Right lobe of liver (tissue), 6 donors: ENCODE measurements at regions not wholly inside any gene's neighbourhood (a gene's known extent, or its start where the extent isn't known, plus 50 kb on each side); places are given as distances from the start of the nearest gene placed in this dataset.

Source experiments
- ATAC-seq, 4 donors: fragments of 200-7000 bp; cut with Tn5 transposase; one replicate each; pipeline ENCODE4 v1.9.1; 2020; ENCODE audit warnings: mild to moderate bottlenecking in 4 of 4, moderate library complexity in 4 of 4
- DNase-seq, 3 donors: peaks; one replicate each; pipeline ENCODE4 v3.0.0-alpha.2; 2020
- H3K27ac ChIP-seq, 3 donors: fragments of 200-600 bp; one replicate each; pipeline ENCODE4 v1.8.0; 2022
- H3K27me3 ChIP-seq, 2 donors: fragments of 200-600 bp; one replicate each; pipeline ENCODE4 v1.8.0; 2022
- H3K36me3 ChIP-seq, 4 donors: fragments of 200-600 bp; sonication (generic) in 1 of 4; one replicate each; pipeline versions ENCODE4 v1.5.1 to v1.8.0; 2017 to 2022; ENCODE audit warnings: control low read depth in 1 of 4
- H3K4me1 ChIP-seq, 4 donors: fragments of 200-600 bp; sonication (generic) in 1 of 4; one replicate each; pipeline versions ENCODE4 v1.5.1 to v1.8.0; 2017 to 2022; ENCODE audit warnings: control low read depth in 1 of 4
- H3K4me3 ChIP-seq, 3 donors: fragments of 200-600 bp; one replicate each; pipeline ENCODE4 v1.8.0; 2022
- H3K9me3 ChIP-seq, 4 donors: fragments of 200-600 bp; sonication (generic) in 1 of 4; one replicate each; pipeline versions ENCODE4 v1.5.1 to v1.8.0; 2017 to 2022; ENCODE audit warnings: control low read depth in 1 of 4
- POLR2A ChIP-seq: fragments of 450-650 bp; IDR thresholded peaks from one replicate; pipeline ENCODE4 v1.6.1; 2017; ENCODE audit warnings: antibody characterized with exemption, mild to moderate bottlenecking
- WGBS: methylation state at CpG from one replicate; pipeline ENCODE4 v1.1.6; 2018; ENCODE audit warnings: low coverage, low lambda C conversion rate; ENCODE audit not compliant: insufficient coverage; ENCODE audit errors: missing lambda C conversion rate; 5-methylcytosine and 5-hydroxymethylcytosine counted together
- intact Hi-C, 2 donors: fragments of 100-400 bp; cut with DNase I; formaldehyde crosslinking; loops; one replicate each; pipeline versions ENCODE4 v1.11.2 to v1.14.1; 2022
- TF ChIP-seq, protein P1 (sequence below), 4 donors: fragments of 200-600 bp in 3 of 4; fragments of 450-650 bp in 1 of 4; IDR thresholded peaks; one replicate each; pipeline versions ENCODE4 v1.5.1 to v1.8.0; 2016 to 2022; ENCODE audit warnings: antibody characterized with exemption in 4 of 4, mild to moderate bottlenecking in 2 of 4
- donor health status: DM: no; HTN: yes; CAD: no.
- donor health status: DM: no; HTN: no; CAD: no.
- donor health status: DM: no; HTN: no; CAD: no.
- donor health status: DM: no; HTN: yes; CAD: no.
- donor health status: DM: no; HTN: yes; CAD: no.

DNA sequence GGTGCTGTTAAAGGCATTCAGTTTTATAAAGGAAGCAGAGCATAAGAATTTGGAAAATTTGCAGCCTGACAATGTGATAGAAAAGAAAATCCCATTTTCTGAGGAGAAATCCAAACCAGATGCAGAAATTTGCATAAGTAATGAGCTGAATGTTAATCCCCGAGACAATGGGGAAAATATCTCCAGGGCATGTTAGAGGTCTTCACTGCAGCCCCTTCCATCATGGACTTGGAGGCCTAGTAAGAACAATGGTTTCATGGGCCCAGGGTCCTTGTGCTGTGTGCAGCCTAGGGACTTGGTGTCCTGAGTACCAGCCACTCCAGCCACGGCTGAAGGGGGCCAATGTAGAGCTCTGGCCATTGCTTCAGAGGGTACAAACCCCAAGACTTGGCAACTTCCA lies 542.7 kb upstream of the NR3C2 start:
- H3K9me3 ChIP-seq, result no peaks in the 10 kb centered on the region
- WGBS, result 47% methylated on average over 2 of the region's 2 CpGs
- H3K27ac ChIP-seq, result no peak overlapping the region
- DNase-seq (no peak), ATAC-seq (no peak)
- no peak overlapping the region for H3K4me3 ChIP-seq
- H3K27me3 ChIP-seq, result no peaks in the 10 kb centered on the region
- no peaks in the 10 kb centered on the region for H3K36me3 ChIP-seq
- TF ChIP-seq, protein P1, sequence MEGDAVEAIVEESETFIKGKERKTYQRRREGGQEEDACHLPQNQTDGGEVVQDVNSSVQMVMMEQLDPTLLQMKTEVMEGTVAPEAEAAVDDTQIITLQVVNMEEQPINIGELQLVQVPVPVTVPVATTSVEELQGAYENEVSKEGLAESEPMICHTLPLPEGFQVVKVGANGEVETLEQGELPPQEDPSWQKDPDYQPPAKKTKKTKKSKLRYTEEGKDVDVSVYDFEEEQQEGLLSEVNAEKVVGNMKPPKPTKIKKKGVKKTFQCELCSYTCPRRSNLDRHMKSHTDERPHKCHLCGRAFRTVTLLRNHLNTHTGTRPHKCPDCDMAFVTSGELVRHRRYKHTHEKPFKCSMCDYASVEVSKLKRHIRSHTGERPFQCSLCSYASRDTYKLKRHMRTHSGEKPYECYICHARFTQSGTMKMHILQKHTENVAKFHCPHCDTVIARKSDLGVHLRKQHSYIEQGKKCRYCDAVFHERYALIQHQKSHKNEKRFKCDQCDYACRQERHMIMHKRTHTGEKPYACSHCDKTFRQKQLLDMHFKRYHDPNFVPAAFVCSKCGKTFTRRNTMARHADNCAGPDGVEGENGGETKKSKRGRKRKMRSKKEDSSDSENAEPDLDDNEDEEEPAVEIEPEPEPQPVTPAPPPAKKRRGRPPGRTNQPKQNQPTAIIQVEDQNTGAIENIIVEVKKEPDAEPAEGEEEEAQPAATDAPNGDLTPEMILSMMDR (IDR thresholded peaks at IDR 0.05), result no peak
- no peak for TF ChIP-seq POLR2A
- H3K4me1 ChIP-seq, result no peaks in the 10 kb centered on the region
- intact Hi-C loops, result no loop called here

DNA sequence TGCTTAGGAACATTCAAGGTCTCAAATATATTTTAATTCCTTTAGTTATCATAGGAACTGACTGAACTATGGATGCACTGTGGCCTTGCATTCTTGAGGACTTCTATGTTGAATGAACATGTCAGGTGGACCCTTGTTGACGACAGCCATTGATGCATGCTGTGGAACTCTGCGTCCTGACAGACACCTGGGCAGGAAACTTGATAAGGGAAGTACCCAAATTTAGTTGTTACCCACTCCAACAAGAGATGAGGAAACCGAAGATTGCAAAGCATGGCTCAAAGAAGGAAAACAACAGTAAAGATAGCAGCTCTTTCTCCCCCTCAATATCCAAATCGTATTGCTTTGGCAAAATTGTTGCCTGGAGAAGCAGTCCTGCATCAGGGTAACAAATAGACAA lies 540.0 kb upstream of the NR3C2 start:
- Histone ChIP-seq H3K4me3 (no peak overlapping the region), H3K36me3 (no peaks in the 10 kb centered on the region), H3K27ac (no peak overlapping the region), H3K9me3 (no peaks in the 10 kb centered on the region), H3K27me3 (no peaks in the 10 kb centered on the region), H3K4me1 (no peaks in the 10 kb centered on the region)
- TF ChIP-seq POLR2A, result no peak
- TF ChIP-seq, protein P1 (IDR thresholded peaks at IDR 0.05), result no peak
- 37% methylated on average over 4 of the region's 4 CpGs for WGBS
- intact Hi-C loops, result no loop called here
- ATAC-seq, result no peak
- DNase-seq, result no peak

DNA sequence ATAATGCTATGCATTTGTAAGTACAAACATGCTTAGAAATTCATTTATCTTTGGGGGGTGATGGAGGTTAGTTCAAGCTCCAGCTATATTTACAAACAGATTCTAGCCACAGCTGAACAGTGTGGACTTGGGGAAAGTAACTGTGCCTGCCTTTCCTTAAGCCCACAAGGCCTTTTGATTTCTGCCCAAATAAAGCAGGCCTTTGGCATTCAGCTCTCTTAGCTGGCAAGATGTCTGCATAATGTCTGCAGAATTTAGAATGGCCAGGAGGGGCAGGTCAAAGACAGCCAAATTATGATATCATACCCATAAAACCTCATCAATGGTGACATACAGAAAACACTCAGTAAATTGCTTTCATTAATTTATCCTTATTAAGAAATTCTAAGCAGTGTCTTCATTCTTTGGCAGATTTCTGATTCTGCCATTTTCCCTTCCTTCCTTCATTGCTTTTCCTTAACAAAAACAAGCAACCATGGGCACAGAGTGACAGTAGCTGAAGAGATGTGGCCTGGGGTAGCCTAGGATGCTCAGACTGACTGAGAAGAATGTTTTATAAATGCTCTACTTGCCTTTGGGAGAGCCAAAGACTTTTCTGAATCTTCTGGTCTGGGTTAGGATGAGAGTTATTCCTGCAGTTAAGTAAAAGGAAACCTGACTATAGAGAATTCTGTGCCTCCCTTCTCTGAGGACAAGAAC lies 538.7 kb upstream of the NR3C2 start:
- no peaks in the 10 kb centered on the region for H3K9me3 ChIP-seq
- no peaks in the 10 kb centered on the region for H3K27me3 ChIP-seq
- H3K36me3 ChIP-seq, result no peaks in the 10 kb centered on the region
- ATAC-seq (no peak), DNase-seq (no peak)
- H3K4me3 ChIP-seq, result no peak overlapping the region
- intact Hi-C loops, result no loop called here
- no peak overlapping the region for H3K27ac ChIP-seq
- TF ChIP-seq, protein P1 (IDR thresholded peaks at IDR 0.05), result no peak
- no peak for TF ChIP-seq POLR2A
- H3K4me1 ChIP-seq, result no peaks in the 10 kb centered on the region

DNA sequence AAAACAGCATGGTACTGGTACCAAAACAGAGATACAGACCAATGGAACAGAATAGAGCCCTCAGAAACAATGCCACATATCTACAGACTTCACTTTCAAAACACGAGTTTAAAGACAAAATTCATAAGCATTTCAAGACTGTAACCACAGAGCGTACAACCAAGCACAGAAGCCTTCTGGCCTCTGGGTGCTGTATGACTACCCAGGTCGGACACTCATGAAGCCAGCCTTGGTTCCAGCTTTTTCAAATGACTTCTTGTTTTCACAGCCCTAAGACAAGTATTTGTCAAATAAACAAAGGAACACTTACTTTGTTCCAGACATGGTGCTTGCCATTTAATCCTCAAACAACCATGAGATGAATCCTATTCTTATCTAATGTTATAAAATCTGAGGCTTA lies 536.1 kb upstream of the NR3C2 start:
- ATAC-seq, result no peak
- WGBS, result 77% methylated on average over 3 of the region's 3 CpGs
- no peak for TF ChIP-seq POLR2A
- TF ChIP-seq, protein P1 (IDR thresholded peaks at IDR 0.05), result no peak
- Histone ChIP-seq H3K4me3 (no peak overlapping the region), H3K27ac (no peak overlapping the region), H3K36me3 (no peaks in the 10 kb centered on the region), H3K27me3 (no peaks in the 10 kb centered on the region), H3K9me3 (no peaks in the 10 kb centered on the region), H3K4me1 (no peaks in the 10 kb centered on the region)
- no peak for DNase-seq
- intact Hi-C loops, result no loop called here

DNA sequence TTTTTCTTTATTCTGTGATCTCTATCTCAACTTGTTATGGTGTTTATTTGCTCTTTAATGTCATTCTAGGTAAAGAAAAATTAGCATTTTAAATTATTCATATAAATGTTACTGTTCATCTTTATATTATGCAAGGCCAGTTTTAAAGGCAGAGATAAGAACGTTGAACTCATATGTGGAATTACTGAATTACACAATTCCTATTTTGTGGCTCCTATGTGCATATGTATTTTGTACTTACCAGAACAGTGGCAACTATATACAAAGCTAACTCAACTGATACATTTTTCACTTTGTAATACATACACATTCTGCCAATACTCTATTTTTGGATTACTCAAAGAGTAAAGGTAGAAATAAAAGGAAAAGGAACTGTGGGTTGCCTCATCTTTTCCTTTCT lies 533.2 kb upstream of the NR3C2 start:
- no peaks in the 10 kb centered on the region for H3K36me3 ChIP-seq
- no peak overlapping the region for H3K27ac ChIP-seq
- intact Hi-C loops, result no loop called here
- WGBS, result 38% methylated on average over 1 of the region's 1 CpG
- H3K4me3 ChIP-seq, result no peak overlapping the region
- no peaks in the 10 kb centered on the region for H3K9me3 ChIP-seq
- H3K27me3 ChIP-seq, result no peaks in the 10 kb centered on the region
- DNase-seq, result no peak
- H3K4me1 ChIP-seq, result no peaks in the 10 kb centered on the region
- no peak for ATAC-seq
- TF ChIP-seq, protein P1 (IDR thresholded peaks at IDR 0.05), result no peak
- TF ChIP-seq POLR2A, result no peak
